ENCODE measurements at regions not wholly inside any gene's neighbourhood (a gene's known extent, or its start where the extent isn't known, plus 50 kb on each side); places are given as distances from the start of the nearest gene placed in this dataset.

DNA sequence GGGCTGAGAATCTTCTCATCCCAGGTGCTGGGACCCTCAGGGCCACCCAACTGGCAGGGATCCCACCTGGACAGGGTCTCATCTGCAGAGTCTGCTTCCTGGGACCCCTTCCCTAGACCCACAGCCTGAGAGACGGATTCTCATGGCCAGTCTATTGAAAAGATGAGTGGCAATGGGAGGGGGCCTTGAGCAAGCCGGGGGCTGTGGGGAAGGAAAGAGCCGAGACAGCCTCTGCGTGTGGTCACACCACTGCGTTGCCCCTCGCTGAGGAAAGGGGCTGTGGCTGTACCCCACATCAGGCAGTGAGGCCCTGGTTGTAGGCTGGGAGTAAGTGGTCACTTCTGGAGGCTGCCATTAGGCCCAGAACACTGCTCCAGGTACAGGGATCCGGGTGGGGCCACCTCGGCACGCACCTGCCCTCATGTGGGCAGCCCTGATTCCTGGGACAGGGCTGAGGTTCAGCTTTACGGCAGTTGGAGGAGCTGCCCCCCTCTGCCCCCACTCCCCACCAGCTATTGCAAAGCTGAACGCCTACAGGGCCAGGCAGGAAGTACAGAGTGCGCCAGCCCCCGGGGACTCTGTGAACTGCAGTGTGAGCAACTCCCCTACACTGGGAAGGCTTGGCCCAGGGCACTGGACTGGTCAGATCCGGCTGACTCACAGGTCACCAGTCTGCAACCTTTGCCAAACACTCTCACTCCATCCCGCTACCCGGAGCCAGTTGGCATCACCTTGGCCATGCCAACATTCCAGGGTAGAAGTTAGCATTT, 106.9 kb downstream of the RIPK4 start:
- ATAC-seq (no peak), DNase-seq (no peak)
- intact Hi-C loops (cut with DNase I, micrococcal nuclease) = no loop called here

GRCh38 chr21:41656946-41657525, 109.8 kb downstream of the RIPK4 start:
- intact Hi-C loops (cut with DNase I, micrococcal nuclease) = no loop called here
- no peak for DNase-seq
- no peak for ATAC-seq

DNA sequence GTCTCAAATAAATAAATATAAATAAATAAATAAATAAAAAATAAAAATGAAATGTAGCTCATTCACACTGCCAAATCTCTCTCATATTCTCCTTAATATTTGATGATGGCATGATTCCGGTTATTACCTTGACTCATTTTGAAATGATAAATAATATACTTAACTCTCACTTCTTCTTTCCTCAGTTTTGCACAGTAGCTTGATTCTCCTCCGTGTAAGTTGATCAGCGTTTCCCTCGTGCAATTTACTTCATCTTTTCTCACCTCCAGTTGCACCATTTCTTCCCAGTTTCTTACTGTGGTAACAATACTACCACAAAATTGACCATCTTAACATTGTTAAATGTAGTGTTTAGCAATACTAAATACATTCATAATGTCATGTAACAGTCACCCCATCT, 111.6 kb downstream of the RIPK4 start:
- ATAC-seq (no peak), DNase-seq (no peak)
- intact Hi-C loops (cut with DNase I, micrococcal nuclease) = no loop called here

DNA sequence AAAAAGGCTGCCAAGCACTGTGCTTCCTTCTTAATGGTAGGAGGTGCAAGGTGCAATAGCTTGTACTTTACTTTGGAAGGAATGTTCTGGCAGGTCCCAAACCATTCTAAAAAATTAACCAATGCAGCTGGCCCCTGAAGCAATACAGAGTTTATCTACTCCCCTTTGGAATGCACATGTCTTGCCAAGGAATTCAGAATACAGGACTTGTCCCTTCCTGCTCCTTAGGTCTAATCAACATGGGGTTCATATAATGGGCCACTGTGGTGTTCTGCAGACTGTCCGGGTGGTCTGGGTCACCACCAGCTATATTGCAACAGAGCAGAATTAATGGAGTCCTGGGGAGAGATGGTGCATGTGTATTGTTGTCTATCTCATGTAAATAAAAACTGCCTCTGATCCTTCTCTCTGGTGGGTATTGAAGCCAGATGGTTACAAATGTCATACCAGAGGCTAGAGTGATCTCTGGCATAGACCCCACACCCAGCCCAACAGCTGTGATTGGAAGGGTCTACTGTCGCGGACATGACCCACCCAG, 112.8 kb downstream of the RIPK4 start:
- ATAC-seq (no peak), DNase-seq (no peak)
- intact Hi-C loops (cut with DNase I, micrococcal nuclease) = no loop called here

DNA sequence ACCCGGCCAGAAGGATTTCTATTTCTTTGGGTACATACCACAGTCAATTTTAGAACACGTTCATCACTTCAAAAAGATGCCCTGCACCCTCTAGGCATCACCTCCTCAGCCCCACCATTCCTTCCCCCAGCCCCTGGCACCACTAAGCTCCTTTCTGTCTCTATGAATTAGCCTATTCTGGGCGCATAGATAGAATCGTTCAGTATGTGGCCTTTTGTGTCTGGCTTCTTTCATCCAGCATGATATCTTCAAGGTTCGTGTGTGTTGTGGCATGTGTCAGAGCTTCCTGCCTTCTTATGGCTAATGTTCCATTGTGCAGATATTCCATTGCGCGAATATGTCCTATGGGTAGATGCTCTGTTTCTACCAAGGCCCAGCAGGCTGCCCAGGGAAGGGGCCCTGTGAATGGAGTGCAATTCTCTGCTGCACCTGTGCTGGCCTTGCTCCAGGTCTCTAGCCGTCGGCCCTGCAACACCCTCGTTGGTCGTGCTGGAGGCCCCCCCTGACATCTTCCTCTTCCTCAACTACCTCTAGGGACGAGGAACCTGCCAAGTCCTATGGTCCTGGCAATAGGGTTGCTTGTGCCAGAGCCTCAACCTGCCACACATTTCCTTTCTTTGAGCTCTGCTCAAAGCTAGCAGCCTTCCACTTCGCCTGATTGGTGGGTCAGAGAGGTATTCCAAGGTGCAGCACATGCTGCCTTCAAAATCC, 113.5 kb downstream of the RIPK4 start:
- ATAC-seq (no peak), DNase-seq (no peak)
- intact Hi-C loops (cut with DNase I, micrococcal nuclease) = no loop called here

DNA sequence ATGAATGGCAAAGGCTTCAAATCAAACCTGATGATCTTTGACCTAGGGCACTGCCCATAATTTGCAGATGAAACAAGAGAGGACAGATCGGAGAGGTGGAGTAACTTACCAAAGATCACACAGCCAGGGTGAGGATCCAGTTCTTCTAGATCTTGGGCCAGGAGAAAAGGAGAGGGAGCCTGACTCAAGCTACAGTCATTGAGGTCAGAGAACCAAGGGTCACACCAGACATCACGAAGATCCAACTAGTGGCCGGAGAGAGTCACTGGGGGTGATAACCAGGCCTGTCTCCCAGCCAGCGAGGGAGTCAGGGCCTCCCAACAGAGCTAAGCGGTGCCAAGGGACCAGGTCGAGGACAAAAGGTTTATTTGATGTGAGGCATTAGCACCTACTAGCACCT, 115.0 kb downstream of the RIPK4 start:
- ATAC-seq = peak; percentile 66
- no peak for DNase-seq
- intact Hi-C loops (cut with DNase I, micrococcal nuclease) = no loop called here

GRCh38 chr21:41651406-41651805, 115.4 kb downstream of the RIPK4 start:
- DNase-seq = no peak
- peak; percentile 75 for ATAC-seq
- intact Hi-C loops (cut with DNase I, micrococcal nuclease) = no loop called here

DNA sequence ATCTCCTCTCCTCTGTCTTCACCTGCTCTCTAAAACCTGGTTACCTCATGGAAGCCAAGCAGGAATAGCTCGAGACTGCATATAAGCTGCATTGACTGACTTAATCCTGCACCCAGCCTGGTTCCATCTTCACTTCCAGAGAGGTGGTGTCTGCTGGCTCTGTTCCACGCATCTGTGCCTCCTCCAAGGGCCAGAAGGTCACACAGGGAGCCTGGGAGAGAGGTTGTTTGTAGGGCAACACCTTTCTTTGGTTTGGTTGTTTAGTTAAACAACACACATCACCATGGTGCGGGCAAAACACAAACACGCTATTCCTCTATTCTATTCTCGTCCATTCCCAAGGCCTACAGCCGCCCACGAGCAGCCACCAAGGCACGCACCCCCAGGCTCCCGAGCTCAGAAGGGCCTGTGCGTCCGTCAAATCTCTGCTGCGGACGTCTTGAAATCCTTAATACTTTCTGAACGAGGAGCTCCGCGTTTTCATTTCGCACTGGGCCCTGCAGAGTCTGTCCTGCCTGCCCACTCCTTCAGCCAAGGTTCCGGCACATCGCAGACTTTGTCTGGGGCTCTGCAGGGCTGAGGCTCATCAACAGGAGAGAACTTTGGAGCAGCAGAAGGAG, 116.2 kb downstream of the RIPK4 start:
- no peak for ATAC-seq

DNA sequence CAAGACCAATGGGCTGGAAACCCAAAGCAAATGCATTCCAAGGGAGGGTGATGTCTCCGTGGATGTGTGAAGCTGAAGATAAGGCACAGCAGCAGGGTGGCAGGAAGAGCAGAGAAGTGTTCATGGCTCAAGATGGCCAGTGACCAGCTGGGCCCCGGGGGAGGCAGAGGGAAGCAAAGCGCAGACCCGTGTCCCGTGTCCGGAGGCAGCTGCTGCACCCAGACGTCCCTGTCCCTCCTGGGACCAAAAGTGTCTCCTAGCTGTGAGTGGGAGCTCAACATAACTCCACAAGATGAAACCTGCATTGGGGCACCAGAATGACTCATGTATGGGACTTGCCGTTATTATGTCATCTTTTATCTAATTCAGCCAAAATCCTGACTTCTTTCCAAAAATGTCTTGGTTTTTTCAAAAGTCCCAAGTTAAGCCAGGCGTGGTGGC, 118.2 kb downstream of the RIPK4 start:
- intact Hi-C loops (cut with DNase I, micrococcal nuclease) = no loop called here
- DNase-seq (no peak), ATAC-seq (no peak)

More for the DNA sequence above, 116.2 kb downstream of the RIPK4 start:
- DNase-seq = no peak
- intact Hi-C loops (cut with DNase I, micrococcal nuclease) = no loop called here

DNA sequence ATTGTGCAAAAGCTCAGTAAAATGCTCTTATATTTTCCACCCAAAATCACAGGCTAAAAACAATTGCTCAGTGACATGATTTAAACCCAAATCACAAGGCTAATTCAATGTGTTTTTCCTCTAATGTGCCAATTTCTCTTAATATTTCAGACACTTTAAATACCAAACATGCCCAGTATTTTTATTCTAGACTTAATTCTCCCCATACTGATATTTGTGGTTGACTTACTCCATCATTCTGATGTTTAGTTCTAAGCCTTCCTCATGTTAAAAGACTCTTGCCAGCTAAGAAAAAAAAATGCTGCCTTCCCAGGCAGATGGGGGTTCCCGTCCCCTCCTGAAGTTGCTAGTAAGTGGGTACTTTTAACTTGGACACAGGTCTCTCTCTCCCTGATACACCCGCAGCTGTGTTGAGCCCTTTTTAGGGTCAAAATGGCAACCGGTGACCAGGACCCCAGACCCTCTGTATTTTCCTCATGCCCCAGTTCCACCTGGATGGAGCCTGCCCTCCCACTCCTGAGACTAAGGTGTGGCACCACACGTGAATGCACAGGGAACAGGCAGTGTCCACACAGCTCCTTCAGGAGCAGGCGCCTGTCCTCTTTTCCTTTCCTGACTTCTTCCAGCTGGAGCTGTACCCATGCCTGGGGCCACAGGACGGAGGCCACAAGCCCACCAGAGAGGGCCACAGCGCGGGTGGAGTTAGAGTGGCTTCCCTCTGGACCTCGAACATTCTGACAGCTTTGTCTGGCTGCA, 118.9 kb downstream of the RIPK4 start:
- no peak for DNase-seq
- intact Hi-C loops (cut with DNase I, micrococcal nuclease) = no loop called here
- no peak for ATAC-seq

DNA sequence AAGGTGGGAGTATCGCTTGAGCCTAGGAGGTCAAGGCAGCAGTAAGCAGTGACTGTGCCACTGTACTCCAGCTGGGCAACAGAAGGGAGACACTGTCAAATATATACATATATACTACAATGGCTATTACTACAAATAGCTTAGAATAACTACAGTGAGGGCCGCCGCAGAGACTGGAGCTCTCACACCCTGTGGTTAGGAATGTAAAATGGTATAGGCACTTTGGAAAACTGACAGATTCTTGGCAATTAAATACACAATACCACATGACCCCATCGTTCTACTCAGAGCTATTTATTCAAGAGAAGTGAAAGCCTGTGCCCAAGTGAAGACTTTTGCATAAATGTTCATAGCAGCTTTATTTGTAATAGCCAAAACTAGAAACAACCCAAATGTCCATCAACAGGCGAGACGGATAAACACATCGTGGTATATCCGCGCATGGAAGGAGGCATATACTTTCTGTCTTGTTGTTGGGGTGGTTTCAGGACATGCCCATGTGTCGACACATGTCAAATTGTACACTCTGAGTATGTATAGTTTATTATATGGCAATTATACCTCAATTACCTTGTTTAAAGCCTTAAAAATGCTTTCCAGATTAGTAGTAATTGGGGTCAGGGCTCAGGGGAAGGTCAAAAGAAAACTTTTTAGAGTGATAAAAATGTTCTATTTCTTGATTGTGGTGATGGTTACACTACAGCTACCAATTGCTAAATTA, 123.4 kb downstream of the RIPK4 start:
- intact Hi-C loops (cut with DNase I, micrococcal nuclease) = no loop called here
- no peak for DNase-seq
- peak; percentile 75 for ATAC-seq

DNA sequence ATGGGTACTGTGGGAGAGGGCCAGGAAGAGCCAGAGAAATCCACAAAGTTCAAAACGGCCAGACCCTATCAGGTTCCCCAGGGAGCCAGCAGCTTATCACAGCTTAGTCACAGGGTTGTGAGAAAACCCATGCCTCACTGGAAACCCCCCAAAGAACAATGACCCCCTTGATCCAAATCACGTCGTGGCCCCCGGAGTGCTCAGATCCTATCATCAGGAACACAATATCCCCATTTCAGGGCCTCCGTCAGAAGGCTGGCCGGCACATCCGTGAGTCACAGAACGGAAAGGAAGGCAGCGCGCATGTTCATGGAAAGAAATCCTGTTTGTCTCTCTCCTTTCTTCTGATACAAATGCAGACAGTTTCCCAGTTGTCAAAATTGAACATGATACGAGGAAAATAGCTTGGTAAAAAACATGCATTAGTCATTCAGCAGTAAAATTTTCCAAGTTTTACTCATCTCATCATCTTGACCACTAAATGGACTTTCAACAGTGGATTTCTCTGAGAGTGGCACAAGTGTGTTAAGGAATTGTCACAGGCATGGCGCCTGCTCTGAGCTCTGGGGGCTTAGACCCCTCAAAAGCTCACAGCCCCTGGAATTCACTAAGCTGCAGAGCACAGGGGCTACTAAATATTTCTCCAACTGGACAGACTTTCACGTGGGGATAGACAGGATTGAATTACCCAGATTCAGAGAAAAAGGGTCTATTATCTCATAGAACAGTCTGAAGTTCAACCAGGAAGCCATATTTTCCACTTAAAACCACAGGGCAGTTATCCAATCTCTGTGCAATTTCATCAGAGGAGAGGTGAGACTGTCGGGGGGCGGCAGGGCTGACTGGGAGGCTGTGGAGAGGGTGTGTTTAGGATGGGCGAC, 124.8 kb downstream of the RIPK4 start:
- intact Hi-C loops (cut with DNase I, micrococcal nuclease) = no loop called here
- no peak for DNase-seq

GRCh38 chr21:41641510-41641815, 125.4 kb downstream of the RIPK4 start:
- intact Hi-C loops (cut with DNase I, micrococcal nuclease) = no loop called here
- DNase-seq (no peak), ATAC-seq (no peak)

More for the DNA sequence above, 124.8 kb downstream of the RIPK4 start:
- no peak for ATAC-seq

- DNase-seq = no peak
- intact Hi-C loops (cut with DNase I, micrococcal nuclease) = no loop called here
- ATAC-seq = no peak
Measured at GRCh38 chr21:41640748-41641509, 125.9 kb downstream of the RIPK4 start.

DNA sequence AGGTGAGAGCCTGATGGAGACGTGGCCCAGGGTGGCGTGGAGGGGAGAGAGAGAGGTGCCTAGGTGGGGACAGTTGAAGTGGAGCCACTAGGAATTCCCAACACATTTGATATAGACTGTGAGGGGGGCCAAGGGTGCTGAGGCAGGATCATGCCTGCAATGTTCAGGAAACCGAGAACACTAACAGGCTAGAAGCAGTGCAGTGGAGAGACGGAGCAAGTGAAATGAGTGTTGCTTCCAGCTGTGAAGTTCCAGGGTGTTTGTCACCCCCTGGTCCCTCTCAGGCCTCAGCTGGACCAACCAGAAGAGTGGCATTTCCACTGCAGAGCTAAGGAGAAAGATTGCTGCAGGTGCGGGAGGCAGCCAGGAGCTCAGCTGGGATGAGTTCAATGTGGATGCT, 127.1 kb downstream of the RIPK4 start:
- no peak for ATAC-seq
- DNase-seq = no peak

DNA sequence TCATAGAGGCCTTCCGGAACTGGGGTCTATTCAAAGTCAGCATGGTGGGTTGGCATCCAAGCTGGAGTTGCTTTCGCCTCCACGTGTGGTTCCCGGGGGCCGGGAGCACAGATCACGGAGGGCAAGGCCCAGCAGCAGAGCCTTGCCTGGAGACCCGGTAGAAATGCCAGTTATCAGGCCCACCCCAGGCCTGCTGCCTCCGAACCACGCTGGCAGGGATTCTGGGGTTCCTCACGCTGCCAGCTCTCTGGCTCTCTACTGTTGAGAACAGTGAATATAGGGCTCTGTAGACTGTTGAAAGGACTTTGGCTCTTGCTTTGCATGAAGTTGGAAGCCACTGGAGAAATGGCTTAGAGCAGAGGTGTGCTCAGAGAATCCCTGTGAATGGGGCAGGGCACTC, 127.5 kb downstream of the RIPK4 start:
- no peak for DNase-seq
- no peak for ATAC-seq
- intact Hi-C loops (cut with DNase I, micrococcal nuclease) = no loop called here

More for the DNA sequence above, 127.1 kb downstream of the RIPK4 start:
- intact Hi-C loops (cut with DNase I, micrococcal nuclease) = no loop called here
